ENCODE measurements at regions not wholly inside any gene's neighbourhood (a gene's known extent, or its start where the extent isn't known, plus 50 kb on each side); places are given as distances from the start of the nearest gene placed in this dataset.

- intact Hi-C loops (cut with DNase I; ENCODE audit: low total_unique reads) (no loop called here), in situ Hi-C loops (cut with MboI; ENCODE audit: low pct_ligation_motif_present in 1 of 4, low pct_unique_long_range_greater_than_20kb in 1 of 4, low sequenced_read_pairs in 3 of 4) (no loop called here)
- no peaks in the 10 kb centered on the region for H3K4me1 ChIP-seq
- TF ChIP-seq, protein P1, sequence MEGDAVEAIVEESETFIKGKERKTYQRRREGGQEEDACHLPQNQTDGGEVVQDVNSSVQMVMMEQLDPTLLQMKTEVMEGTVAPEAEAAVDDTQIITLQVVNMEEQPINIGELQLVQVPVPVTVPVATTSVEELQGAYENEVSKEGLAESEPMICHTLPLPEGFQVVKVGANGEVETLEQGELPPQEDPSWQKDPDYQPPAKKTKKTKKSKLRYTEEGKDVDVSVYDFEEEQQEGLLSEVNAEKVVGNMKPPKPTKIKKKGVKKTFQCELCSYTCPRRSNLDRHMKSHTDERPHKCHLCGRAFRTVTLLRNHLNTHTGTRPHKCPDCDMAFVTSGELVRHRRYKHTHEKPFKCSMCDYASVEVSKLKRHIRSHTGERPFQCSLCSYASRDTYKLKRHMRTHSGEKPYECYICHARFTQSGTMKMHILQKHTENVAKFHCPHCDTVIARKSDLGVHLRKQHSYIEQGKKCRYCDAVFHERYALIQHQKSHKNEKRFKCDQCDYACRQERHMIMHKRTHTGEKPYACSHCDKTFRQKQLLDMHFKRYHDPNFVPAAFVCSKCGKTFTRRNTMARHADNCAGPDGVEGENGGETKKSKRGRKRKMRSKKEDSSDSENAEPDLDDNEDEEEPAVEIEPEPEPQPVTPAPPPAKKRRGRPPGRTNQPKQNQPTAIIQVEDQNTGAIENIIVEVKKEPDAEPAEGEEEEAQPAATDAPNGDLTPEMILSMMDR (IDR thresholded peaks at IDR 0.05), result no peak
- TF ChIP-seq POLR2A (IDR thresholded peaks at IDR 0.05), result no peak
- no peak for TF ChIP-seq EP300 (IDR thresholded peaks at IDR 0.05; ENCODE audit: low read depth)
- TF ChIP-seq POLR2AphosphoS5 (IDR thresholded peaks at IDR 0.05), result no peak
- H3K4me3 ChIP-seq, result no peak overlapping the region
- no peak overlapping the region for H3K27ac ChIP-seq
- DNase-seq, result no peak
- WGBS, 2 donors (ENCODE audit: low coverage in 1 of 2), result 61 to 80% methylated on average over 3 to 4 of the region's 4 CpGs
- H3K9me3 ChIP-seq, result no peaks in the 10 kb centered on the region
- H3K36me3 ChIP-seq, result no peaks in the 10 kb centered on the region
- H3K27me3 ChIP-seq, result no peaks in the 10 kb centered on the region
These were observed 707.1 kb upstream of the SLIT2 start for GRCh38 chr4:19544446-19545125.

GRCh38 chr4:19540859-19541540 lies 710.7 kb upstream of the SLIT2 start:
- Histone ChIP-seq H3K4me1 (no peaks in the 10 kb centered on the region), H3K27ac (no peak overlapping the region), H3K4me3 (no peak overlapping the region), H3K36me3 (no peaks in the 10 kb centered on the region), H3K27me3 (no peaks in the 10 kb centered on the region), H3K9me3 (no peaks in the 10 kb centered on the region)
- in situ Hi-C loops (cut with MboI; ENCODE audit: low pct_ligation_motif_present in 1 of 4, low pct_unique_long_range_greater_than_20kb in 1 of 4, low sequenced_read_pairs in 3 of 4), result no loop called here
- DNase-seq, result no peak
- TF ChIP-seq EP300 (IDR thresholded peaks at IDR 0.05; ENCODE audit: low read depth) (no peak), POLR2AphosphoS5 (IDR thresholded peaks at IDR 0.05) (no peak), POLR2A (IDR thresholded peaks at IDR 0.05) (no peak)
- TF ChIP-seq, protein P1 (IDR thresholded peaks at IDR 0.05), result no peak
- intact Hi-C loops (cut with DNase I; ENCODE audit: low total_unique reads), result no loop called here
- WGBS, 2 donors (ENCODE audit: low coverage in 1 of 2), result 73 to 77% methylated on average over 5 to 6 of the region's 6 CpGs

GRCh38 chr4:19539201-19539600 lies 712.5 kb upstream of the SLIT2 start:
- DNase-seq, result no peak
- WGBS, 2 donors (ENCODE audit: low coverage in 1 of 2), result 64 to 72% methylated on average over 3 of the region's 3 CpGs
- in situ Hi-C loops (cut with MboI; ENCODE audit: low pct_ligation_motif_present in 1 of 4, low pct_unique_long_range_greater_than_20kb in 1 of 4, low sequenced_read_pairs in 3 of 4), result no loop called here
- H3K27me3 ChIP-seq, result no peaks in the 10 kb centered on the region
- intact Hi-C loops (cut with DNase I; ENCODE audit: low total_unique reads), result no loop called here
- no peaks in the 10 kb centered on the region for H3K9me3 ChIP-seq
- TF ChIP-seq, protein P1 (IDR thresholded peaks at IDR 0.05), result no peak
- TF ChIP-seq POLR2A (IDR thresholded peaks at IDR 0.05) (no peak), EP300 (IDR thresholded peaks at IDR 0.05; ENCODE audit: low read depth) (no peak), POLR2AphosphoS5 (IDR thresholded peaks at IDR 0.05) (no peak)
- H3K27ac ChIP-seq, result no peak overlapping the region
- H3K4me1 ChIP-seq, result no peaks in the 10 kb centered on the region
- no peaks in the 10 kb centered on the region for H3K36me3 ChIP-seq
- H3K4me3 ChIP-seq, result no peak overlapping the region

- TF ChIP-seq EP300 (IDR thresholded peaks at IDR 0.05; ENCODE audit: low read depth) (no peak), POLR2A (IDR thresholded peaks at IDR 0.05) (no peak), POLR2AphosphoS5 (IDR thresholded peaks at IDR 0.05) (no peak)
- TF ChIP-seq, protein P1 (IDR thresholded peaks at IDR 0.05), result no peak
- Histone ChIP-seq H3K36me3 (no peaks in the 10 kb centered on the region), H3K4me3 (no peak overlapping the region), H3K27me3 (no peaks in the 10 kb centered on the region), H3K27ac (no peak overlapping the region), H3K4me1 (no peaks in the 10 kb centered on the region), H3K9me3 (no peaks in the 10 kb centered on the region)
- WGBS, 2 donors (ENCODE audit: low coverage in 1 of 2), result 77 to 81% methylated on average over 3 of the region's 3 CpGs
- intact Hi-C loops (cut with DNase I; ENCODE audit: low total_unique reads) (no loop called here), in situ Hi-C loops (cut with MboI; ENCODE audit: low pct_ligation_motif_present in 1 of 4, low pct_unique_long_range_greater_than_20kb in 1 of 4, low sequenced_read_pairs in 3 of 4) (no loop called here)
- DNase-seq, result no peak
These were observed 717.5 kb upstream of the SLIT2 start for GRCh38 chr4:19534159-19534558.

Measured in transverse colon (tissue), 4 donors.